GM19452 (cell line): ENCODE measurements at regions not wholly inside any gene's neighbourhood (a gene's known extent, or its start where the extent isn't known, plus 50 kb on each side); places are given as distances from the start of the nearest gene placed in this dataset.
"Not testable (repeated sequence)": the region's sequence is repeated elsewhere in the genome, so short reads cannot be mapped to it uniquely, and the experiment has no call there.

ENCODE experiments used
- ATAC-seq: cut with Tn5 transposase; IDR thresholded peaks from one replicate; pipeline ENCODE4 v1.9.1; 2021; ENCODE audit not compliant: unreplicated experiment

DNA sequence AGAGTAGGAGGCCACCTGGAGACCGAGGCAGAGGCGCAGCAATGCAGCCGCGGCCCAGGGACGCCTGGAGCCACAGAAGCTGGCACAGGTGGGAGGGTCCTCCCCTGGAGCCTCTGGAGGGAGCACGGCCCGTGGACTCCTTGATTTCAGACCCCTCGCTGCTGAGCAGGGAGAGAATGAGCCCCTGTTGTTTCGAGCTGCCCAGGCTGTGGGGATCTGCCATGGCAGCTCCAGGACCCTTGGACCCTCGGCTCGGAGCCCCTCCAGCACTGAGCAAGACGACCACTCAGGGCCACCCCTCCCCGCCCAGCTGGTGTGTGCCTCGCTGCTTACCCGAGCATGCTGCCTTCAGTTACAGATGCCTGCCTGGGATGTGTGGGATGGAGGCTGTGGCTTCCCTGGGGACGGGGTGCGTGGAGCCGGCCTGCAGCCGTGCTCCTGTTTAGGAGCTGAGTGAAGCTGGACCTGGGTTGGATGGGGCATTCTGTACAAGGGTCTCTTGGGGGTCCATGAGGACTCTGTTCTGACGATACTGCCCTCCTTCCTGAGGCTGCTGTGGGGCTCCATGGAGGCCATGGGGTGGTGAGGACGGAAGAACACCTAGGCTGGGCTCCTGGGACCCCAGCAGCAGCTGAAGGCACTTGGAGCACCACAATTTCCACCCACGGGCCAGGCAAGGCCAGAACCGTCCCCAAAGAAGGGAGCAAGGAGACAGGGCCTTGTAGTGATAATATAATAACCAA is 115.1 kb upstream of the LPCAT1 start:
- ATAC-seq, result no peak

GRCh38 chr5:1637639-1638481 is 114.1 kb upstream of the LPCAT1 start:
- no peak for ATAC-seq

DNA sequence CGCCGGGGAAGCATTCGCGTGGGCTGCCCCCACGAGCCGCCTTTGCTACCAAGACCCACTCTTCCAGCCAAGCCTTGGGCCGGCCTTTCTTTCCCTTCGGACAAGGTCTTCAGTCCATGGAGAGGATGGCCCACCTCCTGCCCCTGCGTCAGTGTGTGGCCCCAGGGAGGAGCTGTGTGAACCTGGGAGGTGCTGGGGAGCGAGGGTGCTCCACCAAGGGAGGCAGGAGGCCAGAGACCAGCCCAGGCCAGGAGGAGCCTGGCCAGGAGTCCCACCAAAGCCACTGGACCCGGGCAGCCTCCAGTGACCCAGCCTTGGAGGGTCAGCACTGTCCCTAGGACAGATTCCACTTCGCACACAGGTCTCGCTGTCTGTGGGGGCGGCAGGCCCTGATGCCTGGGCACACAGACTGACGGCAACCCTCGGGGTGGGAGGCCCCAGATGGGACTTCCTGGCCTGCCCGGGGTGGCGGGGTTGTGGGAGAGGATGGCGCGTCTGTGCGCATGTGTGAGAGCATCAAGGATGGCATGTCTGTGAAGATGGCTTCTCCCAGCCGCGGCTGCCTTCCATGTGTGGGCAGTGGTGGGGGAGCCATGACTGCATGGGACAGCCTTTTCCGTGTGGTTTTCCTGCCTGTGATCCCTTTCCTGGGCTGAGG is 113.3 kb upstream of the LPCAT1 start:
- no peak for ATAC-seq

DNA sequence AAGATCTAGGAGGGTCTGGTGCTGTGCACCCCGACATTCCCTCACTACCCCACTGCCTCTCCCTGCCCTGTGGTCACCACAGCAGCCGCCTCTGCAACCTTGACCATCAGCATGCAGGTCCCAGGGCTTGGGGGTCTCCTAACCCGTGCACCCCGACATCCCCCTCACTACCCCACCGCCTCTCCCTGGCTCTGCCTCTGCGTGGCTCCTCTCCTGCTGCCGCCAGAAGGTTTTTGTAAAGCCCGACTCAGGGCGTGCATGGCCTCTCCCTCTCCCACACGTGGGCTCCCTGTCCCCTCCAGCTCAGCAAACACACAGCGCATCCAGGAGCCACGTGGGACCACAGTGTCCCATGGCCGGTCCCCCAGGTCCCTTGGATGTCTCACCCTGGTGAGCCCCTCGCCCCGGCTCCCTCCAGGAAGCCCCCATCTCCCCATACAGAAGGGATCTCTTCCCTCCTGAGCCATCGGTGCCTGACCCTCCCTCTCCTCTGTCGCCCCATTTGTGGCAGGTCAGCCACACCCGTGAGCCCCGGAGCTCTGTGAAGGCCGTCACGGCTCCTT is 112.5 kb upstream of the LPCAT1 start:
- ATAC-seq, result not testable (repeated sequence)

DNA sequence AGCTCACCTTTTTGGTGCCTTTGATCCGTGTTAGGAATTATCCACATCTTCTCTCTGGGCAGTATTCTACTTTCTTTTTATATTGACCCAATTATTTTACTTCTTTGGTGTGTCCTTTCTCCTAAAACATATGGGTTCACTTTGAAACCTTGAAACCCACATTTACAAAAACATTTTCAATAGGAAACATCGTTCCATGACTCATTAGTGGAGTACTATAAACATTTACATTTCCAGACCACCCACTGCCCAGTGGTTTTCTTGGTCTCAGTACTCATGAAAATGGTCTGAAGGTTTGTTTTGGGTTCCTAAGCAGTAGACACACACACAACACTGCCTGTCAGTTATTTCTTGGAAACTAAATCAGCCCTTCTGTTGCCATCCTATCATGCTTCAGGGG is 111.7 kb upstream of the LPCAT1 start:
- not testable (repeated sequence) for ATAC-seq

DNA sequence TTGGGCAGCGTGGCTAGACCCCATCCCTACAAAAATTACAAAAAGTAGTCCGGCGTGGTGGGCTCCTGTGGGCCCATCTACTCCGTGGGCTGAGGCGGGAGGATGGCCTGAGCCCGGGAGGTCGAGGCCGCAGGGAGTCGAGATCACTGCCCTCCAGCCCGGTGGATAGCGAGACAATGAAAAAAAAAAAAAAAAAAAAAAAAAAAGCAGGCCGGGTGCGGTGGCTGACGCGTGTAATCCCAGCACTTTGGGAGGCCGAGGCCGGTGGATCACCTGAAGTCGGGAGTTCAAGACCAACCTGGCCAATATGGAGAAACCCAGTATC is 110.5 kb upstream of the LPCAT1 start:
- no peak for ATAC-seq

DNA sequence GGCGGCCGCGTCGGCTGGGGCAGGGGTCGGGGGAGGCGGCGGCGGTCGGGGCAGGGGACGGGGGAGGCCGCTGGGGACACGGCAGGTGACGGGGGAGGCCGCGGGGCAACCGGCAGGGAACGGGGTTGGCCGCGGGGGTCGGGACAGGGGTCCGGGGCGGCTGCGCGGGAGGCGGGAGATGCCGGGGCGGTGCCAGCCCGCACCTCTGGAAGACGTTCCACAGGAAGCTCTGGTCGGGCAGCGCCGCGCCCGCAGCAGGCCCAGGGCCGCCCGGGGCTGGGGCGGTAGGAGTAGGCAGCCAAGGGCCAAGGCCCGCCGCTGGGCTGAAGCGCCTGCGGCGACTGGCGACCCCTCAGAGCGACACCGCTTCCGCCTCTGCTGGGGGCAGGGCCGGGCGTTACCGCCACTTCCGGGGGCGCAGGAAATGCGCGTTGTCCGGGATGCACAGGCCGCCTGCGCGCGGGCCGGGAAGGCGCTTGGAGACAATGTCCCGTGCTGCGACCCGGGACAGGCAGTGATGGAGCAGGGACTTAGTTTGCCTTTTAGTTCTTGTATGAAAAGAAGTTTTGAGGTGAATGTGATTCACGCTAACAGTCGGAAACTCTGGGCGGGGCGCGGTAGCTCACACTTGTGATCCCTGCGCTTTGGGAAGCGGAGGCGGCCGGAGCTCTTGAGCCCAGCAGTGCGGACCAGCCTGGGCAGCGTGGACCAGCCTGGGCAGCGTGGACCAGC is 110.0 kb upstream of the LPCAT1 start:
- ATAC-seq, result peak; percentile 99

GRCh38 chr5:1631004-1631403 is 107.2 kb upstream of the LPCAT1 start:
- ATAC-seq, result not testable (repeated sequence)

DNA sequence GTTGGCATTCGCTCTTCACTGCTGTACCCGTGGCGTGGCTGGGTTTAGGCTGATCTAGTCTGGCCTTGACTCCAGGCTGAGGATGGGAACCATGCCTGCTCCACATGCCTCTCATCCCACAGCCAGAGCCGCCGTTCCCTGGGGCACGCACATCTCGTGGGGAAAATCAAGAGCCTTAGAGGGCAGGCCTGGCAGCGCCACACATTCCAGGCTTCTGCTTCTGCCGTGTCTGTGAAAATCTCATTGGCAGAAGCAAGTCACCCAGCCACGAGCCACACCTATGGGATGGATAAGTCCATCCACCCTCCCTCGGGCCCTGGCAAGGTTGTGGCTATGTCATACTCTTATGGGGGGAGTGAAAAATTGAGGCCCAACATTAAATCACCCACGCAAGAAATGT is 102.6 kb upstream of the LPCAT1 start:
- not testable (repeated sequence) for ATAC-seq

DNA sequence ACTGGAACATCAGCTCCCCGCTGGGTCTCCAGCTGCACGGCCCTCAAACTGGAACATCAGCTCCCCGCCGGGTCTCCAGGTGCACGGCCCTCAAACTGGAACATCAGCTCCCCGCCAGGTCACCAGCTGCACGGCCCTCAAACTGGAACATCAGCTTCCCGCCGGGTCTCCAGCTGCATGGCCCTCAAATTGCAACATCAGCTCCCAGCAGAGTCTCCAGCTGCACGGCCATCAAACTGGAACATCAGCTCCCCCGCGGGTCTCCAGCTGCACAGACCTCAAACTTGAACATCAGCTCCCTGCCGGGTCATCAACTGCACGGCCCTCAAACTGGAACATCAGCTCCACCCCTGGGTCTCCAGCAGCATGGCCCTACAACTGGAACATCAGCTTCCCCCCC is 95.8 kb upstream of the LPCAT1 start:
- ATAC-seq, result not testable (repeated sequence)

GRCh38 chr5:1618296-1618865 is 94.6 kb upstream of the LPCAT1 start:
- not testable (repeated sequence) for ATAC-seq

- not testable (repeated sequence) for ATAC-seq
Observed at GRCh38 chr5:1617236-1617755, 93.5 kb upstream of the LPCAT1 start.

- not testable (repeated sequence) for ATAC-seq
Observed at GRCh38 chr5:1613515-1613914, 89.8 kb upstream of the LPCAT1 start.

DNA sequence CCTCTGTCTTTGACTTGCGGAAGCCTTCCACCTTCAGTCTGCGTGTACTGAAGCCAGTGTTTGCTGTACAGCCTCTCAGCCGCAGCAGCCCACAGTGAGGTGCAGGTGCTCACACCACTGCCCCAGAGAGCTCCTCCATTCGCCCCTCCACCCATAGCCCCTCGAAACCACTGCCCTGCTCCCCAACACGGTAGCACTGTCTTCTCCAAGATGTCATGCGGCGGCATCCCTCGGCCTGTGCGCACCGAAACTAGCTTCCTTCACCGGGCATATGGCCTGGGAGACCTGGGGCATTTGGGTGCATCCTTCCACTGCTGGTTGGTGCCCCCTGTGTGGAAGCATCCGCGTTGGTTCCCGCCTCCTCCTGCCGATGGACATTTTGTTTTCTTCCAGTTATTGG is 86.8 kb upstream of the LPCAT1 start:
- ATAC-seq, result not testable (repeated sequence)

DNA sequence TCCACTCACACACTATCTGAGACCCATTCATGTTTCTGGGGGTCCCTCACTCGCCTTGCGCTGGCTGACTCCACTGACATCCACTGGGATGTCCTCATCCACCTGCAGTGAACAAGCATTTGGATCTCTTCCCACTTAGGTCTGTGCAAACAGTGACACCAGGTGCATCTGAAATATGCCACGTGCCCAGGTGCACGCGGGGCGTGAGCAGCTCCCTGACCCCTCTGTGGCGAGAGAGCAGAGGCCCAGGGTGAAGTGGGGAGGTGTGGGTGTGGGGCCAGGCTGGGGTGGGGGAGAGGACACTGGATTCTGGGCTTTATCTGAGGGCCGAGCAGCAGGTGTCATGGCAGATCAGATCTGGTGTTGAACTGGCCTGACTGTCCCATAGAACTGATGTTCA is 85.4 kb upstream of the LPCAT1 start:
- ATAC-seq, result not testable (repeated sequence)

GRCh38 chr5:1608336-1608735 is 84.6 kb upstream of the LPCAT1 start:
- not testable (repeated sequence) for ATAC-seq

DNA sequence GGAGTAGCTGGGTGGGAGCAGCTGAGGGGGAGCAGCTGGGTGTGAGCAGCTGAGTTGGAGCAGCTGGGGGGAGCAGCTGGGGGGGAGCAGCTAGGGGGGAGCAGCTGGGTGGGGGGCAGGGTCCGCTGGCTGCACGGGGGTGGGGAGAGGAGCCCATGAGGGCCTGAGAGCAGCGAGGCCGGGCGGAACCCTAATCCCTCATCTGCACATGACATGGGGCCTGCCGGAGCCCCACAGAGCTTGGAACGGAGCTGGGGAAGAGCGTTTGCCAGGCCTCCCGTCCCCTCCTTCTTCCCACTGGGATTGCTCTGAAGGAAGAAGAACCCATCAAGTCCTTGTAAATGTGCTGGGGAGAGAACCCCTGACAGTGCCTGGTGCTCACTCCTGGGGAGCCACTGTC is 83.2 kb upstream of the LPCAT1 start:
- ATAC-seq, result not testable (repeated sequence)

DNA sequence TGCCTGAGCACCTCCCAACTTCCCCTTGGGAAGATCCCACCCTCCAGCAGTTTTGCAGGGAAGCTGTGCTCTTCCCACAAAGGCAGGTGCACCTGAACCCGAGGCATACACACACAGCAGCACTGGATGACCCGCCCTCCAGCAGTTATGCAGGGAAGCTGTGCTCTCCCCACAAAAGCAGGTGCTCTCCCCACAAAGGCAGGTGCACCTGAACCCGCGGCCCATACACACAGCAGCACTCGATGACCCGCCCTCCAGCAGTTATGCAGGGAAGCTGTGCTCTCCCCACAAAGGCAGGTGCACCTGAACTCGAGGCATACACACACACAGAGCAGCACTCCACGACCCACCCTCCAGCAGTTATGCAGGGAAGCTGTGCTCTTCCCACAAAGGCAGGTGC is 80.2 kb upstream of the LPCAT1 start:
- ATAC-seq, result not testable (repeated sequence)

DNA sequence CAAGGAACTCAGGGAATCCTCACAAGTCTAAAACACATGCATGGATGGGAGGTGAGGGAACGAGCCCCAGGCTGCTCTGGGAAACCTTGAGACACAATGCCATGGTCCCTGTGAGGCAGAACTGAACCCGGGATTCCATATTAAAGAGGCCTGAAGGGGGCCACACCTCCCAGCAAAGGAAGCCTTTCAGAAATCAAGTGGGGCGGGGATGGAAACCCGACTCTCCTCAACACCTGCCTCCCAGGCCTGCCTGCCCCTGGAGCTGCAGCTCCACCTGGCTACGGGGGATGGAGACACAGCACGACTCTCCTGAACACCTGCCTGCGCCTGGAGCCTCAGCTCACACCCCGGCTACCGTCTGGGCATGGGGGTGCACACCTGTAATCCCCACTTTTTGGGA is 77.8 kb upstream of the LPCAT1 start:
- not testable (repeated sequence) for ATAC-seq
